K562 (cell line): ENCODE measurements at regions not wholly inside any gene's neighbourhood (a gene's known extent, or its start where the extent isn't known, plus 50 kb on each side); places are given as distances from the start of the nearest gene placed in this dataset.

Experiments used
- CTCF ChIP-seq, 3 experiments: IDR thresholded peaks in 2 of 3; conservative IDR thresholded peaks in 1 of 3; 2 replicates each; pipeline ENCODE4 v1.5.1; 2011 to 2012; ENCODE audit warnings: low read length in 3 of 3, mild to moderate bottlenecking in 3 of 3, control low read depth in 2 of 3, improper control_type of control experiment in 1 of 3, inconsistent platforms in 1 of 3, low read depth in 1 of 3, mixed read lengths in 1 of 3, moderate library complexity in 1 of 3; ENCODE audit not compliant: insufficient read depth in 2 of 3
- EZH2 ChIP-seq: IDR thresholded peaks from 2 replicates; pipeline ENCODE4 v1.6.1; 2012; ENCODE audit warnings: low read depth, mild to moderate bottlenecking, inconsistent platforms, low read length, borderline replicate concordance
- FOXP4 ChIP-seq: sonication (generic); formaldehyde crosslinking; IDR thresholded peaks from 2 replicates; pipeline ENCODE4 v1.8.0; 2022; ENCODE audit warnings: mild to moderate bottlenecking, missing genetic modification reagents, borderline replicate concordance
- GATA2 ChIP-seq: sonication (generic); formaldehyde crosslinking; IDR thresholded peaks from 2 replicates; pipeline ENCODE4 v1.4.0; 2020; ENCODE audit warnings: mild to moderate bottlenecking, missing genetic modification reagents
- HDAC6 ChIP-seq: IDR thresholded peaks from 2 replicates; pipeline ENCODE4 v1.6.1; 2012; ENCODE audit warnings: low read depth, mild to moderate bottlenecking, control low read depth, inconsistent platforms, low read length, moderate library complexity
- KAT2B ChIP-seq: IDR thresholded peaks from one replicate; pipeline ENCODE4 v1.6.1; 2012; ENCODE audit warnings: low read depth, mild to moderate bottlenecking, control low read depth, inconsistent platforms, low read length, moderate library complexity
- MCM7 ChIP-seq, 2 experiments: fragments of 450-650 bp; IDR thresholded peaks; 2 replicates each; pipeline ENCODE4 v1.6.1; 2016 to 2018
- RNF2 ChIP-seq: sonication (generic); IDR thresholded peaks from 2 replicates; pipeline ENCODE4 v1.6.1; 2016
- TAF1 ChIP-seq: IDR thresholded peaks from 2 replicates; pipeline ENCODE4 v1.6.1; 2011; ENCODE audit warnings: mild to moderate bottlenecking, low read length, moderate library complexity; ENCODE audit not compliant: insufficient read depth, control insufficient read depth, severe bottlenecking; ENCODE audit errors: extremely low read depth
- TCF7 ChIP-seq: sonication (generic); IDR thresholded peaks from 2 replicates; pipeline ENCODE4 v1.6.1; 2016; ENCODE audit warnings: antibody characterized with exemption, borderline replicate concordance
- TRIM28 ChIP-seq: fragments of 450-650 bp; IDR thresholded peaks from 2 replicates; pipeline ENCODE4 v1.6.1; 2017

- TF ChIP-seq CTCF (IDR thresholded peaks at IDR 0.05 in 2 of 3, conservative IDR thresholded peaks at IDR 0.05 in 1 of 3; ENCODE audit: insufficient read depth in 2 of 3, low read depth in 1 of 3, low read length in 3 of 3) (no peak), MCM7 (IDR thresholded peaks at IDR 0.05) (no peak), EZH2 (no peak), KAT2B (no peak), TAF1 (no peak), TCF7 (no peak), TRIM28 (no peak), RNF2 (no peak), GATA2 (CRISPR knock-in tag) (no peak), HDAC6 (no peak), FOXP4 (no peak)
These were observed 126.0 kb downstream of the RNASET2 start for GRCh38 chr6:166830185-166830890.
